ENCODE measurements at regions not wholly inside any gene's neighbourhood (a gene's known extent, or its start where the extent isn't known, plus 50 kb on each side); places are given as distances from the start of the nearest gene placed in this dataset.

DNA sequence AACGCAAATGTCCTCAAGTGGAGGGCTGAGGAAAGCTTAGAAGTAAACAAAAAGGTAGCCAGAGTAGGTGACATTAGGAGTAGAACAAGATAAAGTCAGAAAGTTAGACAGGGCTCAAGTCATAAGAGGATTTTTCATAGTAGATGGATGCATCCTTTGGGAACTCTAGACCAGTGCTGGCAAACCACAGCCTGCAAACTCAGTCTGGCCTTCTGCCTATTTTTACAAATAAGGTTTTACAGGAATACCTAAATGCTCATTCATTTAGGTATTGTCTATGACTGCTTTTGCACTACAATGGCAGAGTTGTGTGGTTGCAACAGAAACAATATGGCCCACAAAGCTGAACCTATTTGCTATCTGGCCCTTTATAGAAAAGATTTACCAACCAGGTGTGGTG is 116.0 kb upstream of the HMHB1 start:
- TF ChIP-seq, protein P1, sequence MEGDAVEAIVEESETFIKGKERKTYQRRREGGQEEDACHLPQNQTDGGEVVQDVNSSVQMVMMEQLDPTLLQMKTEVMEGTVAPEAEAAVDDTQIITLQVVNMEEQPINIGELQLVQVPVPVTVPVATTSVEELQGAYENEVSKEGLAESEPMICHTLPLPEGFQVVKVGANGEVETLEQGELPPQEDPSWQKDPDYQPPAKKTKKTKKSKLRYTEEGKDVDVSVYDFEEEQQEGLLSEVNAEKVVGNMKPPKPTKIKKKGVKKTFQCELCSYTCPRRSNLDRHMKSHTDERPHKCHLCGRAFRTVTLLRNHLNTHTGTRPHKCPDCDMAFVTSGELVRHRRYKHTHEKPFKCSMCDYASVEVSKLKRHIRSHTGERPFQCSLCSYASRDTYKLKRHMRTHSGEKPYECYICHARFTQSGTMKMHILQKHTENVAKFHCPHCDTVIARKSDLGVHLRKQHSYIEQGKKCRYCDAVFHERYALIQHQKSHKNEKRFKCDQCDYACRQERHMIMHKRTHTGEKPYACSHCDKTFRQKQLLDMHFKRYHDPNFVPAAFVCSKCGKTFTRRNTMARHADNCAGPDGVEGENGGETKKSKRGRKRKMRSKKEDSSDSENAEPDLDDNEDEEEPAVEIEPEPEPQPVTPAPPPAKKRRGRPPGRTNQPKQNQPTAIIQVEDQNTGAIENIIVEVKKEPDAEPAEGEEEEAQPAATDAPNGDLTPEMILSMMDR (IDR thresholded peaks at IDR 0.05; ENCODE audit: insufficient read depth, low read depth, low read length, missing control alignments) = no peak
- H3K4me3 ChIP-seq (ENCODE audit: low read depth, low read length) = no peak overlapping the region
- DNase-seq (ENCODE audit: low read depth) = no peak

DNA sequence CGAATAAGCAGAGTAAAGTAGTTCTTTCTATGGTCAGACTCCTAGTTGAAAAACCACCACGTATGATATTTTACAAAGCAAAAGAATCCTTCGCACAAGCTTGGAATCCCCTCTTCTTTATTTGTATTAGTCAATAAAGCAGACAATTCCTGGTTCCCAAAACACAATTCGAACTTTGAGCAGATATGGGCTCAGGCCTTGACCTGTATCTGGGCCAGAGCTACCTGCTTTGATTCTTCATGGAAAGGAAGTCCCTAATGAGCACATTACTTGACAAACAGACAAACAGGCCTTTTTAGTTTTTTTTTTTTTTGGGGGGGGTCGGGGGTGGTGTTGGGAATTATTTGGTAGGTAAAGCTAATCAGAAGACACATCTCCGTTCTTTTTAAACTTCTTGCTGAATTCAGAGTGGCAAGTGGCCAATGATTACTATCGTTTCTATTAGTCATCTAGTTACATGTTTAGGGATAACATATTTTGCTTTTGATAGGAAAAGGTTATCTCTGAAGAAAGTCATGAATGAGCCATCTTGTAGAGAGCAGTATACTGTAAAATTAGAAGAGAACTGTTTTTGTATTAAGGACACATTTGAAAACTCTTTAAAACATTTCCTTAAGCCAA is 116.6 kb upstream of the HMHB1 start:
- no peak for DNase-seq (ENCODE audit: low read depth)
- no peak overlapping the region for H3K4me3 ChIP-seq (ENCODE audit: low read depth, low read length)
- TF ChIP-seq, protein P1 (IDR thresholded peaks at IDR 0.05; ENCODE audit: insufficient read depth, low read depth, low read length, missing control alignments) = no peak

DNA sequence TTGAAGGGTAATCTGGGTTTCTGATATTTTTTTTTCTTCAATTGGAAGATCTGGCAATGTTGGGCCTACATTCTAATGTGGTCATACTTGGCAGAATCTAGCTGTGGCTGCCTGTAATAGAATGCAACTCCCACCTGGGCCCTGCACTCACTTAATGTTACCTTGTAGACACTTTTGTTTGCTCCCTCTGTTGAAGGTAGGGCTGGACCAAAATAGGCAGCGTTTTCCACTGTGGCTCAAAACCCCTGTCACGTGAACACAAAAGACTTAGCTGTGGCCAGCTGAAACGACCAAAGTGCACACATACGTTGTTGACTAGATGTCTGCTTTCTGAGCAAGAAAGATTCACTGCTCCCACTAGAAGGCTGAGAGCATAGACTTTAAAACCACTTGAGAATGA is 117.6 kb upstream of the HMHB1 start:
- H3K4me3 ChIP-seq (ENCODE audit: low read depth, low read length) = no peak overlapping the region
- TF ChIP-seq, protein P1 (IDR thresholded peaks at IDR 0.05; ENCODE audit: insufficient read depth, low read depth, low read length, missing control alignments) = no peak
- no peak for DNase-seq (ENCODE audit: low read depth)

DNA sequence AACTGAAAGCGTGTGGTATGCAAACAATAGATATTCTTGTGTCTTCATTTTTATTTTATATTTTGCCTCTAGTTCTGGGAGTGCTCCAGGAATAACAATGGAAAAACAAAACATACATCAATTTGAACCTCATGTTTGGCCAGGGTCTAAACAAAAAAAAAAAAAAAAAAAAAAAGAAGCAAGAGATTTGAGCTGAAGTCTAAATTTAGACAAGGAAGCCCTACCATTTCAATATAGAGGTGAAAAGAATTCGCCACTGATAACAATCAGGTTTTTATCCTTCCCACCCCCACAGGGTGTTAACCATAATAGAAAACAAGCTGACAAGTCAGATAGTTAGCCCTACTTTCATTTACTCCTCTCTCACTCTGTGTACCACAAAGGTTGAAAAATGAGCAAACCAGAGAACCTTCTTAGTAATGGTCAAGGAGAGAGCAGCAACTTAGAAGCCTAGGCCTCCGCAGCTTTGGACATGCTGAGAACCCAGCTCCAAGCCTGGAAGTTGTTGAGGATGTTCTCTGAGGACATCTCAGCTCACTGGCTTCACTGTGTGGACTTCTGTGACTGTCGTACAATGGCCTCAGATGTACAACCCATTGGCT is 118.2 kb upstream of the HMHB1 start:
- H3K4me3 ChIP-seq (ENCODE audit: low read depth, low read length) = no peak overlapping the region
- peak; percentile 70 for DNase-seq (ENCODE audit: low read depth)
- TF ChIP-seq, protein P1 (IDR thresholded peaks at IDR 0.05; ENCODE audit: insufficient read depth, low read depth, low read length, missing control alignments) = no peak

DNA sequence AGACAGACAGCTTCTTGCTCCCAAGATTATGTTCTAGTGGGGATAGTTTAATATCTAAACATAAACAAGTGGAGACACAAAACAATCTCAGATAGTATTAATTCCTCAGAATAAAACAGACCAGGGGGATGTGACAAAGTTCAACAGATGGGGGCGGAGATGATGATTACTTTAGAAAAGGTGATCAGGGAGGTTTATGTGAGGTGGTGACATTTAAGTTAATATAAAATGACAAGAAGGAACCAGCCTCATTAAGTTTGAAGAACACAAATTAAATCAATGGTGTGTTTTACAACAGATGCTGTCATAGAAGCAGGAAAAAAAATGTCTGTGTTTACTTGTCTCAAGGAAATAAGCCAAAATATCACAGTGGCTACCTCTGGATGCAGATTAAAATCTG is 119.6 kb upstream of the HMHB1 start:
- no peak for DNase-seq (ENCODE audit: low read depth)
- TF ChIP-seq, protein P1 (IDR thresholded peaks at IDR 0.05; ENCODE audit: insufficient read depth, low read depth, low read length, missing control alignments) = no peak
- H3K4me3 ChIP-seq (ENCODE audit: low read depth, low read length) = no peak overlapping the region

DNA sequence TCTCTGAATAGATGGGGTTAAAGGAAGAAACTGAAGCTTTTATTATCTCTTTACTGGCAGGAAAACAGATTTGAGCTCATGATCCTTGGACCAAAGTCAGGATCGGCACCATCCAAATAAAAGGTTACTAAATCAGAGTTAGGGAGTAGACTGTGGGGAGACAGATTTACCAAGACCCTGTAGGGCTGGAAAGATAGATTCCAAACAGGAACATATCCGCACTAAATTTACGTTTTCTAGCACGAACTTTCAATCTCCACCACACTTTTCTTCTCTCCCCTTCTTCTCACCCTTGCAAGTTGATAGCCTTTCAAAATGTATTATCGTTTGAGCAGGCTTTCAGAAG is 120.0 kb upstream of the HMHB1 start:
- TF ChIP-seq, protein P1 (IDR thresholded peaks at IDR 0.05; ENCODE audit: insufficient read depth, low read depth, low read length, missing control alignments) = no peak
- no peak for DNase-seq (ENCODE audit: low read depth)

More for the DNA sequence above, 120.0 kb upstream of the HMHB1 start:
- no peak overlapping the region for H3K4me3 ChIP-seq (ENCODE audit: low read depth, low read length)

Measured in GM12865 (cell line).